Mesendoderm (in vitro differentiated cells): ENCODE measurements at regions not wholly inside any gene's neighbourhood (a gene's known extent, or its start where the extent isn't known, plus 50 kb on each side); places are given as distances from the start of the nearest gene placed in this dataset.

ENCODE experiments used
- DNase-seq: peaks from one replicate; pipeline ENCODE4 v3.0.0; 2013
- H2AK5ac ChIP-seq: 2 replicates; pipeline ENCODE4 v1.6.1; 2013; ENCODE audit warnings: low read length, inconsistent platforms
- H2BK120ac ChIP-seq: 2 replicates; pipeline ENCODE4 v1.6.1; 2013; ENCODE audit warnings: low read depth, mild to moderate bottlenecking, low read length, moderate library complexity, mixed read lengths
- H2BK15ac ChIP-seq: replicated peaks from 2 replicates; pipeline ENCODE4 v1.6.1; 2013; ENCODE audit warnings: low read depth, mild to moderate bottlenecking, moderate library complexity
- H2BK5ac ChIP-seq: 2 replicates; pipeline ENCODE4 v1.6.1; 2013; ENCODE audit warnings: low read length, inconsistent platforms
- H3K18ac ChIP-seq: 2 replicates; pipeline ENCODE4 v1.6.1; 2013; ENCODE audit warnings: mild to moderate bottlenecking, low read length, mixed read lengths
- H3K23ac ChIP-seq: one replicate; pipeline ENCODE4 v1.6.1; 2013; ENCODE audit warnings: low read length
- H3K27ac ChIP-seq: 2 replicates; pipeline ENCODE4 v1.5.1; 2013; ENCODE audit warnings: low read depth, mild to moderate bottlenecking, inconsistent platforms, low read length, moderate library complexity
- H3K27me3 ChIP-seq: 2 replicates; pipeline ENCODE4 v1.6.1; 2013; ENCODE audit warnings: low read length, control low read depth, mild to moderate bottlenecking, inconsistent platforms; ENCODE audit not compliant: insufficient read depth, poor library complexity
- H3K36me3 ChIP-seq: 2 replicates; pipeline ENCODE4 v1.6.1; 2013; ENCODE audit warnings: low read length, inconsistent platforms; ENCODE audit not compliant: control insufficient read depth, insufficient read depth
- H3K4ac ChIP-seq: one replicate; pipeline ENCODE4 v1.6.1; 2013; ENCODE audit warnings: low read depth, mild to moderate bottlenecking, low read length, moderate library complexity
- H3K4me1 ChIP-seq: 2 replicates; pipeline ENCODE4 v1.6.1; 2013; ENCODE audit warnings: low read depth, low read length, inconsistent platforms; ENCODE audit not compliant: control insufficient read depth
- H3K4me2 ChIP-seq: 2 replicates; pipeline ENCODE4 v1.6.1; 2013; ENCODE audit warnings: low read length
- H3K4me3 ChIP-seq: 2 replicates; pipeline ENCODE4 v1.5.1; 2013; ENCODE audit warnings: mild to moderate bottlenecking, low read length
- H3K56ac ChIP-seq: one replicate; pipeline ENCODE4 v1.6.1; 2013; ENCODE audit warnings: low read length
- H3K79me1 ChIP-seq: 2 replicates; pipeline ENCODE4 v1.6.1; 2013; ENCODE audit warnings: low read length, inconsistent platforms
- H3K79me2 ChIP-seq: 2 replicates; pipeline ENCODE4 v1.6.1; 2013; ENCODE audit warnings: mild to moderate bottlenecking, low read length; ENCODE audit not compliant: control insufficient read depth, insufficient read depth
- H3K9ac ChIP-seq: 2 replicates; pipeline ENCODE4 v1.6.1; 2013; ENCODE audit warnings: low read length, inconsistent platforms
- H4K5ac ChIP-seq: one replicate; pipeline ENCODE4 v1.6.1; 2013; ENCODE audit warnings: low read length
- H4K8ac ChIP-seq: one replicate; pipeline ENCODE4 v1.6.1; 2013; ENCODE audit warnings: low read depth, mild to moderate bottlenecking, control low read depth, low read length, moderate library complexity
- WGBS: extraction: QIAGEN DNeasy Blood & Tissue Kit; methylation state at CpG from one replicate; pipeline ENCODE4 v1.1.7; 2013; ENCODE audit warnings: low lambda C conversion rate, missing lambda C conversion rate; ENCODE audit not compliant: insufficient coverage; ENCODE audit errors: extremely low coverage; 5-methylcytosine and 5-hydroxymethylcytosine counted together

- Histone ChIP-seq H3K4ac (no peak overlapping the region), H4K8ac (no peak overlapping the region), H3K79me2 (no peaks in the 10 kb centered on the region), H3K4me1 (no peaks in the 10 kb centered on the region), H2BK120ac (no peak overlapping the region), H3K27ac (no peak overlapping the region), H4K5ac (no peak overlapping the region), H3K18ac (no peak overlapping the region), H3K79me1 (no peaks in the 10 kb centered on the region), H3K9ac (no peak overlapping the region), H3K27me3 (no peaks in the 10 kb centered on the region), H3K4me3 (no peak overlapping the region), H2BK5ac (no peak overlapping the region), H3K56ac (no peak overlapping the region), H2AK5ac (no peak overlapping the region), H3K36me3 (no peaks in the 10 kb centered on the region), H3K4me2 (no peak overlapping the region), H2BK15ac (no peak overlapping the region), H3K23ac (no peak overlapping the region)
- WGBS: no CpG with 5 or more reads among the region's 1 CpG
- peak; percentile 8 for DNase-seq
These were observed 405.1 kb upstream of the FOXG1 start for GRCh38 chr14:28361486-28361885.

- no peak overlapping the region for H2BK15ac ChIP-seq
- H3K27me3 ChIP-seq: no peaks in the 10 kb centered on the region
- no CpG with 5 or more reads among the region's 5 CpGs for WGBS
These were observed 401.1 kb upstream of the FOXG1 start for GRCh38 chr14:28365510-28365909.

DNA sequence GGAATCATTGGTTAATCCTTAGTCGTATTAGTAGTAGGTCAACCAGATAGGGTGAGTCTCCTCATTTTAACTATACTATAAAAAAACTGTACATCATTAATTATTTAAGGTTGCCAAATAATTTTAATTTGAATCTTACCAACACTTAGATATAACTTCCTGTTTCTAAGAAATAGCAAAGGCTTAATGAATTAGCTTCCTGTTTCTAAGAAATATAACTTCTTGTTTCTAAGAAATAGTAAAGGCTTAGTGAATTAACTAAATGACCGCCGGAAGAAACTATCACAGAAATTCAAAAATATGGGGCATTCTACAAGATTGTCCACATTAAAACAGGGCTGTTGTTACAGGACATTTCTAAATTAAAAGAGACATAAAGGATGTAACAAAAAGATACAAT lies 392.9 kb upstream of the FOXG1 start:
- no CpG with 5 or more reads among the region's 3 CpGs for WGBS

More at GRCh38 chr14:28365510-28365909, 401.1 kb upstream of the FOXG1 start:
- Histone ChIP-seq H3K4me1 (no peaks in the 10 kb centered on the region), H3K27ac (no peak overlapping the region), H3K36me3 (no peaks in the 10 kb centered on the region), H3K4me3 (no peak overlapping the region), H2BK5ac (no peak overlapping the region), H3K79me2 (no peaks in the 10 kb centered on the region), H3K56ac (no peak overlapping the region), H3K9ac (no peak overlapping the region), H2AK5ac (no peak overlapping the region), H3K4ac (no peak overlapping the region), H4K5ac (no peak overlapping the region), H3K23ac (no peak overlapping the region), H2BK120ac (no peak overlapping the region), H3K18ac (no peak overlapping the region), H3K4me2 (no peak overlapping the region), H4K8ac (no peak overlapping the region), H3K79me1 (no peaks in the 10 kb centered on the region)
- DNase-seq: no peak

DNA sequence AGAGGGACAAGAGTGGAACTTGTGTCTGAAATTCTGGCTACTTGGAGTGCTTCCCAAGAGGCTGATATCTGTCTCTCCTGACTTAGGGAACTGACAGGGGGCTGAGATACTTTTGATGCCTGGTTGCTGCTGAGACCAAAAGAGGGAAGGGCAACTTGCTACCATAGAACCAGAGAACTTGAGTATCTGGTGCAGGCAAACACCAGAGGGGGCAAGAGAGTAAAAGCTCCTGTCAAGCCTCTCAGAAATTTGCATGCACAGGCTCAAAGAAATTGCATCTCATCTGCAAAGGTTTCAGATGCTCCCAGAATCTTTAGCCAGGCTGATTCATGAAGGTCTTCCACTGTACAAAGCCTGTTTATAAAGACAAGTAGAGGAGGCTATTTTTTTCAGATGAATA lies 391.3 kb upstream of the FOXG1 start:
- Histone ChIP-seq H3K4me2 (no peak overlapping the region), H2BK15ac (no peak overlapping the region), H3K4me3 (no peak overlapping the region), H2BK120ac (no peak overlapping the region), H3K23ac (no peak overlapping the region), H2BK5ac (no peak overlapping the region), H3K4ac (no peak overlapping the region), H3K9ac (no peak overlapping the region), H3K79me2 (no peaks in the 10 kb centered on the region), H3K79me1 (no peaks in the 10 kb centered on the region), H3K4me1 (no peaks in the 10 kb centered on the region), H3K27me3 (no peaks in the 10 kb centered on the region), H4K8ac (no peak overlapping the region), H3K18ac (no peak overlapping the region), H3K36me3 (no peaks in the 10 kb centered on the region), H3K56ac (no peak overlapping the region), H3K27ac (no peak overlapping the region), H4K5ac (no peak overlapping the region), H2AK5ac (no peak overlapping the region)
- DNase-seq: peak; percentile 72

More for the DNA sequence above, 392.9 kb upstream of the FOXG1 start:
- no peaks in the 10 kb centered on the region for H3K4me1 ChIP-seq
- H3K4me2 ChIP-seq: no peak overlapping the region
- H3K56ac ChIP-seq: no peak overlapping the region
- H3K27ac ChIP-seq: no peak overlapping the region
- H3K79me2 ChIP-seq: no peaks in the 10 kb centered on the region
- no peak overlapping the region for H4K5ac ChIP-seq
- H3K18ac ChIP-seq: no peak overlapping the region
- no peak overlapping the region for H3K4ac ChIP-seq
- DNase-seq: no peak
- H2BK15ac ChIP-seq: no peak overlapping the region
- H3K79me1 ChIP-seq: no peaks in the 10 kb centered on the region
- no peak overlapping the region for H3K4me3 ChIP-seq
- no peak overlapping the region for H3K9ac ChIP-seq
- no peak overlapping the region for H4K8ac ChIP-seq
- H2BK120ac ChIP-seq: no peak overlapping the region
- H3K23ac ChIP-seq: no peak overlapping the region
- H3K36me3 ChIP-seq: no peaks in the 10 kb centered on the region
- H3K27me3 ChIP-seq: no peaks in the 10 kb centered on the region
- H2AK5ac ChIP-seq: no peak overlapping the region
- H2BK5ac ChIP-seq: no peak overlapping the region

GRCh38 chr14:28381656-28382055 lies 384.9 kb upstream of the FOXG1 start:
- no peak overlapping the region for H3K23ac ChIP-seq
- H2AK5ac ChIP-seq: no peak overlapping the region
- no peak overlapping the region for H3K4me3 ChIP-seq
- H3K18ac ChIP-seq: no peak overlapping the region
- no peaks in the 10 kb centered on the region for H3K27me3 ChIP-seq
- no peaks in the 10 kb centered on the region for H3K79me1 ChIP-seq
- no peak overlapping the region for H3K4ac ChIP-seq
- no peak overlapping the region for H3K4me2 ChIP-seq
- no peak overlapping the region for H2BK5ac ChIP-seq
- no peak overlapping the region for H3K9ac ChIP-seq
- H3K27ac ChIP-seq: no peak overlapping the region
- no peaks in the 10 kb centered on the region for H3K4me1 ChIP-seq
- no CpG with 5 or more reads among the region's 2 CpGs for WGBS
- no peak overlapping the region for H4K5ac ChIP-seq
- H3K79me2 ChIP-seq: no peaks in the 10 kb centered on the region
- DNase-seq: no peak
- no peak overlapping the region for H2BK15ac ChIP-seq
- no peak overlapping the region for H4K8ac ChIP-seq
- H3K36me3 ChIP-seq: no peaks in the 10 kb centered on the region
- no peak overlapping the region for H3K56ac ChIP-seq
- no peak overlapping the region for H2BK120ac ChIP-seq

- no peak overlapping the region for H3K18ac ChIP-seq
- no peaks in the 10 kb centered on the region for H3K79me1 ChIP-seq
- no peak overlapping the region for H3K4me2 ChIP-seq
- no peak overlapping the region for H3K9ac ChIP-seq
- H4K8ac ChIP-seq: no peak overlapping the region
- no peak overlapping the region for H3K4ac ChIP-seq
- no peak overlapping the region for H3K4me3 ChIP-seq
- H3K23ac ChIP-seq: no peak overlapping the region
- WGBS: no CpG with 5 or more reads among the region's 7 CpGs
- no peak overlapping the region for H3K56ac ChIP-seq
- no peak overlapping the region for H4K5ac ChIP-seq
- H2BK15ac ChIP-seq: no peak overlapping the region
- no peaks in the 10 kb centered on the region for H3K36me3 ChIP-seq
- no peaks in the 10 kb centered on the region for H3K4me1 ChIP-seq
- no peaks in the 10 kb centered on the region for H3K79me2 ChIP-seq
- H3K27ac ChIP-seq: no peak overlapping the region
- no peak overlapping the region for H2BK5ac ChIP-seq
- H2BK120ac ChIP-seq: no peak overlapping the region
- H2AK5ac ChIP-seq: no peak overlapping the region
- H3K27me3 ChIP-seq: no peaks in the 10 kb centered on the region
- peak; percentile 31 for DNase-seq
These were observed 384.0 kb upstream of the FOXG1 start for GRCh38 chr14:28382444-28383190.
